H1 (cell line): ENCODE measurements at regions not wholly inside any gene's neighbourhood (a gene's known extent, or its start where the extent isn't known, plus 50 kb on each side); places are given as distances from the start of the nearest gene placed in this dataset.

Source experiments
- CEBPB ChIP-seq: IDR thresholded peaks from 2 replicates; pipeline ENCODE4 v1.6.1; 2012; ENCODE audit warnings: low read depth, low read length
- CHD2 ChIP-seq: IDR thresholded peaks from 2 replicates; pipeline ENCODE4 v1.6.1; 2012; ENCODE audit warnings: low read length, improper control_type of control experiment
- SP4 ChIP-seq: IDR thresholded peaks from 2 replicates; pipeline ENCODE4 v1.6.1; 2012; ENCODE audit warnings: low read length, inconsistent platforms
- TF ChIP-seq, protein P1 (sequence below): IDR thresholded peaks from 2 replicates; pipeline ENCODE4 v1.6.1; 2012; ENCODE audit warnings: low read length, inconsistent platforms

DNA sequence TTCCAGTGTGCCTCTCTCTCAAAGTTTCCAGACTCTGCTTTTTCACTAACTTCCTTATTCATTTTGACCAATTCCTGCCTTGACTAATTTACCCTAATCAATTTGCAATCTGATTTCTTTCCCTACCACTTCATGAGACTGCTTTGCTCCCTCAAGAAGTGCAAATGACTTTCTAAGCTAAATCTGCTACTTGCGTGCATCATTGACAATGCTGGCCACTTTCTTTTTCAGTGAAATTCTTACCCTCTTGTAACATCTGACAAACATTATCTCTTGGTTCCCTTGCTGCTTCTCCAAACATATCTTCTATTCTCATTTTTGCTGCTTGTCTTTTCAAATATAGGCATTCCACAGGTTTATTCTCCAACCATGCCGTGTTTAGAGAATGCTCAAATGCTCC, 659.9 kb downstream of the USP25 start (continued):
- TF ChIP-seq, protein P1, sequence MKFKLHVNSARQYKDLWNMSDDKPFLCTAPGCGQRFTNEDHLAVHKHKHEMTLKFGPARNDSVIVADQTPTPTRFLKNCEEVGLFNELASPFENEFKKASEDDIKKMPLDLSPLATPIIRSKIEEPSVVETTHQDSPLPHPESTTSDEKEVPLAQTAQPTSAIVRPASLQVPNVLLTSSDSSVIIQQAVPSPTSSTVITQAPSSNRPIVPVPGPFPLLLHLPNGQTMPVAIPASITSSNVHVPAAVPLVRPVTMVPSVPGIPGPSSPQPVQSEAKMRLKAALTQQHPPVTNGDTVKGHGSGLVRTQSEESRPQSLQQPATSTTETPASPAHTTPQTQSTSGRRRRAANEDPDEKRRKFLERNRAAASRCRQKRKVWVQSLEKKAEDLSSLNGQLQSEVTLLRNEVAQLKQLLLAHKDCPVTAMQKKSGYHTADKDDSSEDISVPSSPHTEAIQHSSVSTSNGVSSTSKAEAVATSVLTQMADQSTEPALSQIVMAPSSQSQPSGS, result no peak
- no peak for TF ChIP-seq CHD2
- TF ChIP-seq SP4, result no peak
- no peak for TF ChIP-seq CEBPB
